A549 (cell line): ENCODE measurements at regions not wholly inside any gene's neighbourhood (a gene's known extent, or its start where the extent isn't known, plus 50 kb on each side); places are given as distances from the start of the nearest gene placed in this dataset.

Experiments
- ATAC-seq, 2 experiments: fragments of 200-7000 bp in 1 of 2; fragments of >200 bp in 1 of 2; cut with Nextera tagmentation in 1 of 2; cut with Tn5 transposase in 1 of 2; 3 replicates each; pipeline versions ENCODE4 v1.8.0 to v1.9.1; 2018 to 2020; ENCODE audit warnings: mild to moderate bottlenecking in 1 of 2, moderate library complexity in 1 of 2
- CTCF ChIA-PET: fragments of 300-600 bp; sonication (Branson Sonifier 250); formaldehyde crosslinking; extraction: SDS; loops from one replicate; lab custom pipeline; 2021; ENCODE audit warnings: antibody characterized with exemption, inconsistent platforms; lab: Yijun Ruan, JAX
- POLR2A ChIA-PET: fragments of 350-600 bp; formaldehyde crosslinking; extraction: SDS; loops from one replicate; lab custom pipeline; 2021; ENCODE audit warnings: antibody characterized with exemption, inconsistent platforms; lab: Yijun Ruan, JAX
- DNase-seq, 2 experiments: peaks; one replicate each; pipeline versions ENCODE4 v3.0.0 to v3.0.0-alpha.2; 2011 to 2016; ENCODE audit warnings: low read depth in 1 of 2, low spot score in 1 of 2
- FAIRE-seq: peaks from 2 replicates; lab custom pipeline; 2011; peaks lifted over from hg19 to GRCh38; lab: Jason Lieb, UNC
- H3K27ac ChIP-seq, 2 experiments: fragments of >200 bp; sonication (Bioruptor Twin); formaldehyde crosslinking; 3 replicates each; pipeline ENCODE4 v1.5.1; 2016 to 2017
- H3K4me1 ChIP-seq: fragments of >200 bp; sonication (Bioruptor Twin); formaldehyde crosslinking; 3 replicates; pipeline ENCODE4 v1.6.1; 2016
- H3K4me2 ChIP-seq: fragments of >200 bp; sonication (Bioruptor Twin); formaldehyde crosslinking; 3 replicates; pipeline ENCODE4 v1.6.1; 2016
- H3K4me3 ChIP-seq: fragments of >200 bp; sonication (Bioruptor Twin); formaldehyde crosslinking; 3 replicates; pipeline ENCODE4 v1.5.1; 2016
- H3K9me3 ChIP-seq: fragments of >200 bp; sonication (Bioruptor Twin); formaldehyde crosslinking; 3 replicates; pipeline ENCODE4 v1.6.1; 2016
- BHLHE40 ChIP-seq: IDR thresholded peaks from 2 replicates; pipeline ENCODE4 v1.6.1; 2012; ENCODE audit warnings: low read depth, low read length, inconsistent platforms
- CEBPB ChIP-seq, 2 experiments: fragments of >200 bp in 1 of 2; sonication (Bioruptor Twin) in 1 of 2; formaldehyde crosslinking in 1 of 2; IDR thresholded peaks; 2 replicates each; pipeline ENCODE4 v1.6.1; 2012 to 2016
- CHD4 ChIP-seq: fragments of 200-600 bp; sonication (generic); IDR thresholded peaks from 2 replicates; pipeline ENCODE4 v1.6.1; 2016; ENCODE audit warnings: antibody characterized with exemption, mild to moderate bottlenecking, borderline replicate concordance
- CTCF ChIP-seq: fragments of >200 bp; sonication (Bioruptor Twin); formaldehyde crosslinking; IDR thresholded peaks from 3 replicates; pipeline ENCODE4 v1.5.1; 2016
- EP300 ChIP-seq, 2 experiments: fragments of >200 bp; sonication (Bioruptor Twin); formaldehyde crosslinking; IDR thresholded peaks; 2 replicates in 1 of 2; 3 replicates in 1 of 2; pipeline ENCODE4 v1.6.1; 2016 to 2017
- ESRRA ChIP-seq: fragments of 150-350 bp; IDR thresholded peaks from 2 replicates; pipeline ENCODE4 v1.6.1; 2014; ENCODE audit warnings: mild to moderate bottlenecking, low read length, borderline replicate concordance
- GATA3 ChIP-seq: IDR thresholded peaks from 2 replicates; pipeline ENCODE4 v1.6.1; 2012; ENCODE audit warnings: borderline replicate concordance
- HDAC2 ChIP-seq: fragments of 200-600 bp; sonication (generic); IDR thresholded peaks from 2 replicates; pipeline ENCODE4 v1.6.1; 2016
- HES2 ChIP-seq: fragments of >200 bp; sonication (Bioruptor Twin); formaldehyde crosslinking; IDR thresholded peaks from 2 replicates; pipeline ENCODE4 v1.6.1; 2016
- HOXA7 ChIP-seq: fragments of 250-450 bp; sonication (Bioruptor Pico); IDR thresholded peaks from 2 replicates; pipeline ENCODE4 v1.5.0; 2020; ENCODE audit warnings: mild to moderate bottlenecking, moderate library complexity
- HOXB13 ChIP-seq: fragments of 250-450 bp; sonication (Bioruptor Pico); IDR thresholded peaks from 2 replicates; pipeline ENCODE4 v1.5.0; 2020; ENCODE audit warnings: low read depth, mild to moderate bottlenecking, moderate library complexity
- KDM1A ChIP-seq: fragments of 200-600 bp; sonication (generic); IDR thresholded peaks from 2 replicates; pipeline ENCODE4 v1.6.1; 2016; ENCODE audit warnings: low read depth, mild to moderate bottlenecking
- KDM5A ChIP-seq: fragments of 200-600 bp; sonication (generic); IDR thresholded peaks from 2 replicates; pipeline ENCODE4 v1.6.1; 2016; ENCODE audit warnings: antibody characterized with exemption, mild to moderate bottlenecking
- MAFK ChIP-seq: fragments of 450-650 bp; IDR thresholded peaks from 2 replicates; pipeline ENCODE4 v1.6.1; 2014; ENCODE audit not compliant: partially characterized antibody
- MAZ ChIP-seq: fragments of 150-350 bp; IDR thresholded peaks from 2 replicates; pipeline ENCODE4 v1.6.1; 2014; ENCODE audit warnings: antibody characterized with exemption, low read depth, low read length, borderline replicate concordance
- MYC ChIP-seq: IDR thresholded peaks from 2 replicates; pipeline ENCODE4 v1.6.1; 2012; ENCODE audit warnings: mild to moderate bottlenecking, inconsistent platforms, low read length, improper control_type of control experiment, borderline replicate concordance
- NFE2L2 ChIP-seq: fragments of 150-350 bp; conservative IDR thresholded peaks from 2 replicates; pipeline ENCODE4 v1.6.1; 2014; ENCODE audit warnings: low read length
- POLR2AphosphoS2 ChIP-seq: conservative IDR thresholded peaks from 2 replicates; pipeline ENCODE4 v1.6.1; 2012; ENCODE audit warnings: low read length, improper control_type of control experiment, inconsistent platforms
- RARB ChIP-seq: fragments of 250-450 bp; sonication (Bioruptor Pico); IDR thresholded peaks from 2 replicates; pipeline ENCODE4 v1.8.0; 2021; ENCODE audit warnings: mild to moderate bottlenecking, moderate library complexity
- SMC3 ChIP-seq: fragments of >200 bp; sonication (Bioruptor Twin); formaldehyde crosslinking; IDR thresholded peaks from 3 replicates; pipeline ENCODE4 v1.6.1; 2018; ENCODE audit warnings: inconsistent platforms
- TP53 ChIP-seq: fragments of 250-450 bp; sonication (Bioruptor Pico); IDR thresholded peaks from 2 replicates; pipeline ENCODE4 v1.5.0; 2021; ENCODE audit warnings: mild to moderate bottlenecking, moderate library complexity
- ZC3H11A ChIP-seq: fragments of 450-650 bp; IDR thresholded peaks from 2 replicates; pipeline ENCODE4 v1.6.1; 2014; ENCODE audit warnings: antibody characterized with exemption, mild to moderate bottlenecking
- WGBS: methylation state at CpG from one replicate; pipeline ENCODE4 v1.1.6; 2017; ENCODE audit errors: missing lambda C conversion rate; 5-methylcytosine and 5-hydroxymethylcytosine counted together
- TF ChIP-seq, protein P1 (sequence below): fragments of 200-600 bp; sonication (generic); IDR thresholded peaks from 2 replicates; pipeline ENCODE4 v1.6.1; 2016; ENCODE audit warnings: antibody characterized with exemption, mild to moderate bottlenecking, moderate library complexity

GRCh38 chr10:64626924-64627323 lies 1105.7 kb downstream of the REEP3 start:
- DNase-seq: no peak
- WGBS: 12% methylated on average over 1 of the region's 1 CpG

GRCh38 chr10:64630534-64630933 lies 1109.3 kb downstream of the REEP3 start:
- H3K4me3 ChIP-seq: no peak overlapping the region
- 12% methylated on average over 3 of the region's 3 CpGs for WGBS
- H3K9me3 ChIP-seq: no peaks in the 10 kb centered on the region
- H3K4me1 ChIP-seq: no peaks in the 10 kb centered on the region
- no peak overlapping the region for H3K27ac ChIP-seq
- POLR2A ChIA-PET: no interaction called here
- DNase-seq (no peak), ATAC-seq (no peak), FAIRE-seq (no peak)
- H3K4me2 ChIP-seq: no peak overlapping the region
- TF ChIP-seq TP53 (CRISPR knock-in tag) (no peak), RARB (CRISPR knock-in tag) (no peak), MYC (no peak), MAFK (no peak), KDM5A (no peak), CHD4 (no peak), CEBPB (IDR thresholded peaks at IDR 0.05) (no peak), BHLHE40 (no peak), HDAC2 (no peak), NFE2L2 (no peak), CTCF (no peak), ESRRA (no peak), ZC3H11A (no peak), HOXB13 (CRISPR knock-in tag) (no peak), SMC3 (no peak)
- TF ChIP-seq, protein P1, sequence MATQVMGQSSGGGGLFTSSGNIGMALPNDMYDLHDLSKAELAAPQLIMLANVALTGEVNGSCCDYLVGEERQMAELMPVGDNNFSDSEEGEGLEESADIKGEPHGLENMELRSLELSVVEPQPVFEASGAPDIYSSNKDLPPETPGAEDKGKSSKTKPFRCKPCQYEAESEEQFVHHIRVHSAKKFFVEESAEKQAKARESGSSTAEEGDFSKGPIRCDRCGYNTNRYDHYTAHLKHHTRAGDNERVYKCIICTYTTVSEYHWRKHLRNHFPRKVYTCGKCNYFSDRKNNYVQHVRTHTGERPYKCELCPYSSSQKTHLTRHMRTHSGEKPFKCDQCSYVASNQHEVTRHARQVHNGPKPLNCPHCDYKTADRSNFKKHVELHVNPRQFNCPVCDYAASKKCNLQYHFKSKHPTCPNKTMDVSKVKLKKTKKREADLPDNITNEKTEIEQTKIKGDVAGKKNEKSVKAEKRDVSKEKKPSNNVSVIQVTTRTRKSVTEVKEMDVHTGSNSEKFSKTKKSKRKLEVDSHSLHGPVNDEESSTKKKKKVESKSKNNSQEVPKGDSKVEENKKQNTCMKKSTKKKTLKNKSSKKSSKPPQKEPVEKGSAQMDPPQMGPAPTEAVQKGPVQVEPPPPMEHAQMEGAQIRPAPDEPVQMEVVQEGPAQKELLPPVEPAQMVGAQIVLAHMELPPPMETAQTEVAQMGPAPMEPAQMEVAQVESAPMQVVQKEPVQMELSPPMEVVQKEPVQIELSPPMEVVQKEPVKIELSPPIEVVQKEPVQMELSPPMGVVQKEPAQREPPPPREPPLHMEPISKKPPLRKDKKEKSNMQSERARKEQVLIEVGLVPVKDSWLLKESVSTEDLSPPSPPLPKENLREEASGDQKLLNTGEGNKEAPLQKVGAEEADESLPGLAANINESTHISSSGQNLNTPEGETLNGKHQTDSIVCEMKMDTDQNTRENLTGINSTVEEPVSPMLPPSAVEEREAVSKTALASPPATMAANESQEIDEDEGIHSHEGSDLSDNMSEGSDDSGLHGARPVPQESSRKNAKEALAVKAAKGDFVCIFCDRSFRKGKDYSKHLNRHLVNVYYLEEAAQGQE: no peak
- CTCF ChIA-PET: no interaction called here

More at GRCh38 chr10:64626924-64627323, 1105.7 kb downstream of the REEP3 start:
- Histone ChIP-seq H3K27ac (no peak overlapping the region), H3K4me3 (no peak overlapping the region), H3K4me2 (no peak overlapping the region), H3K4me1 (no peaks in the 10 kb centered on the region), H3K9me3 (no peaks in the 10 kb centered on the region)
- FAIRE-seq (no peak), ATAC-seq (no peak)
- CTCF ChIA-PET: interaction anchor here (0.8 to 1.3 kb wide), 2 partner anchors 9 to 10 kb away, joined by 3 read pairs; no protein-coding TSS in a partner anchor
- TF ChIP-seq POLR2AphosphoS2 (no peak), EP300 (IDR thresholded peaks at IDR 0.05) (no peak), HES2 (no peak), SMC3 (no peak), MAZ (no peak), GATA3 (no peak), HOXB13 (CRISPR knock-in tag) (no peak), HOXA7 (CRISPR knock-in tag) (no peak), RARB (CRISPR knock-in tag) (no peak), ZC3H11A (no peak), KDM1A (no peak)
- POLR2A ChIA-PET: no interaction called here
